CMK (cell line): ENCODE measurements at regions not wholly inside any gene's neighbourhood (a gene's known extent, or its start where the extent isn't known, plus 50 kb on each side); places are given as distances from the start of the nearest gene placed in this dataset.

Experiments used
- DNase-seq: peaks from one replicate; pipeline ENCODE4 v3.0.0-alpha.2; 2010; ENCODE audit warnings: low read depth

GRCh38 chr2:142254031-142254430 is 123.2 kb upstream of the LRP1B start:
- DNase-seq: no peak

GRCh38 chr2:142241016-142241415 is 110.2 kb upstream of the LRP1B start:
- no peak for DNase-seq

DNA sequence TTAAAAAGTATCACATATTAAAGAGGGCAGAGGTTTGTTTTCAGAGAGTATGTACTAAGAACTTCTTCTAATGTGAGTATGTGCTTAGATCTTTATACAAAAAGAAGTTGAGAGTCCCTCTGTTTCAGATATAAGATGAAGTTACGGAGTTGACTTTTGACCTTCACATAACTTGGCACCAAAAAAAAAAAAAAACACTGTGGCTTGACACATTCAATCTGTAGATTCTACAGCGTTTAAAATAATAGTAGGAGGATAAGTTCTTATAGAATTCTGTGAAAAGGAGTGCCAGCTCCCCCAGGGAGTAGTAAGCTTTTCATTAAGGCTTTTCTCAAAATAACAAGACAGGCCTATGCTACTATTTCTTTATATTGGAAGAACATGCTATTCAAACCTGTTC is 105.4 kb upstream of the LRP1B start:
- no peak for DNase-seq

DNA sequence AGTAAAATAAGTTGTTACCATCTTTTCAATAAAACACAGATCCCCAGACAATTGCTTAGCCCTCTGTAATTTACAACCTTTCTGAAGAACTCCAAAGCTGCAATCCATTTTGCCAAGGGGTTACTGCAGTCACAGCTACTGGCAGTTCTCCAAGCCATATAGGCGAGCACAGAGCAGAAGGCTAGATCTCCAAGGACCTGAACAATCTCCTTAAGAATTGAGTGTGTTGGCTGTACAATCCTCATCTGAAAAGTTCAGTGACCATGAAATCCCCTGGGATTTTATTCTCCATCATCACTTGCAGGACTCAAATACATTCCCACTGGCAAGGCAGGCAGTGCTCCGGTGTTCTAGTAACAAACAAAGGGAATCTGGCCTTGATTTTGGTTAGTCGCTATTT is 103.9 kb upstream of the LRP1B start:
- DNase-seq: no peak

GRCh38 chr2:142223309-142223708 is 92.5 kb upstream of the LRP1B start:
- no peak for DNase-seq

- no peak for DNase-seq
Observed at GRCh38 chr2:142222715-142223114, 91.9 kb upstream of the LRP1B start.

DNA sequence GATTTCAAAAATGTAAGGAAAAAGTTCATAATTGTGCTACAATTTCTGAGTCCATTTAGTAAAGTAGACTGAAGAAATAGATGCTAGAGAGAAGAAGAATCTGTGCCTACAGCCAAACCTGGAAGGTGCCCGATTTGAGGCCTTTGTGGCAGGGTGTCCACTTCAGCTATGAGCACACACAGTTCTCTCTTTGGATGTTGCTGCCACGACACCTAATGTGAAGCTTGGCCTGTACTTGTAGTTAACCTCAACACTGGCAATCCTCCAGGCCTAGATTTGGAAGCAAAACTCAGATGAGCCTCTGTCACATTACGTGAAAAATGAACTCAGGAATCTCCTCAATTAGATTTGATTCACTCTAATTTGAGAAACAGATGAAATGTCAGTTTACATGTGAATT is 90.1 kb upstream of the LRP1B start:
- DNase-seq: no peak

GRCh38 chr2:142220239-142220638 is 89.4 kb upstream of the LRP1B start:
- DNase-seq: no peak

DNA sequence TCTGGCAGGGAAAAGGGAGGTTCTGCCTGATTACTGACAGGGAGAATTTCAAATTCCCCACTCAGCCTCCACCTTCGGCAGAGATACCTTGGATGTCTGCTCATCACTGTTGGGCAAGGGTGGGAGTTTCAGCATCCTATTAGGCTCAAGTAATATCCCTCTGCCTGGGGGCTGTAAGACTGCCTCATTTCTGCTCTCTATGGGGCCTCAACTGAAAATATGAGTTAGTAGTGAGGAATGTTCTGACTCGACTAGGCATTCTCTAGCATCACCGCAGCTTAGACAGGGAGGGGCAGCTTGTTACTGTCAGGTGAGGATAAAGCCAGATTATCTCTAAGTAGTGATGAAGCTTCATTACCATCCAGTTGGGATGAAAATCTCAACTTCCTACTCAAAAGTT is 87.7 kb upstream of the LRP1B start:
- no peak for DNase-seq

DNA sequence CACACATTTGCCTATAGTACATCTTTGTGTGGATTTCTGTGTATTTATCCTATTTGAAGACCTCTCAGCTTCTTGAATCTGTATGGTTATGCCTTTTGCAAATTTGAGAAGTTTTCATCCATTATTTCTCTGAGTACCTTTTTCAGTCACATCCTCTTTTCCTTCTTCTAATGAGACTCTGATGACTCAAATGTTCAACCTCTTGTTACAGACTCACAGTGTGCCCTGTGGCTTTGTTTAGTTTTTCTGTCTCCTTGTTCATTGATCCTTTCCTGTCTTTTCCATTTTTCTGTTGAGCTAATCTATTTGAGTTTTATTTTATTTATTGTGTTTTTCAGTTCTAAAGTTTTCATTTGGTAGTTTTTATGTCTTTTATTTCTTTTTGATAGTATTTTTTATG is 87.0 kb upstream of the LRP1B start:
- no peak for DNase-seq

- DNase-seq: no peak
Observed at GRCh38 chr2:142200062-142200461, 69.2 kb upstream of the LRP1B start.

GRCh38 chr2:142199073-142199472 is 68.3 kb upstream of the LRP1B start:
- no peak for DNase-seq

DNA sequence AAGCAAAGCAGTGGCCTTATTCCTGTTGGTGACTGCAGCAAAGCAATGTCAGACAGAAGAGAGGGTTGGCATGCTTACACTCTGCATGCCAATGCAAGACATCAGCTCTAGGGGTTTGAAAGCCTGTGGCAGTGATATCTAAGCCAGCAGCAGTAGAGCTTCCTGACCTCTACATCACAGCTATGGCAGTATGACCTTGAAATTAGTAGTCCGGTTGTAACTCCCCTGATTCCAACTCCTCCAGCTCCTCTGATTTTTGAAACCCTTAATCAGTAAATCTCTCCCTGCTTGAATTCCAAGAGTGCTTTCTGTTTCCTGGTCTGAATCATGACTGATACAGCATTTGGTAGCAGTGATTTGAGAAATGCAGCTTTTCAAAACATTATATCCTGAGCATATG is 60.0 kb upstream of the LRP1B start:
- no peak for DNase-seq

DNA sequence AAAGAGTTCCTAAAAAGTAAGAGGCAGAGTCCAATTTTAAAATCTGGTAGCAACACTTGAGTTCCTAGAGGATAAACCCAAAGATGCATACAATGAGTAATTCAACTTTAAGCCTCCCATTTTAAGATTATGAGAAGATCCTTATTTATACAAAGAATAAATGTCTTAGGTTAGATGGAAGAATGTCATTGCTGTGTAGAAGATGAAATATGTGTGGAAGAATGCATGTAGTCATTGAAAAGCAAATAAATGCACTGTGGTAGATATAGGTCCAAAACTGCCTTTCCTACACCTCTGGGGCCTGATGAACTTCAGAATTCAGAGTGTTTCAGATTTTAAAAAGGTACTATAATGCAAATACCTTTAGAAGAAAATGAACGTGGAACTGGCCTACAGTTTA is 58.7 kb upstream of the LRP1B start:
- no peak for DNase-seq

GRCh38 chr2:142188562-142188961 is 57.7 kb upstream of the LRP1B start:
- no peak for DNase-seq

GRCh38 chr2:142180820-142181533 is 50.2 kb upstream of the LRP1B start:
- DNase-seq: no peak
